ENCODE measurements at regions not wholly inside any gene's neighbourhood (a gene's known extent, or its start where the extent isn't known, plus 50 kb on each side); places are given as distances from the start of the nearest gene placed in this dataset.

DNA sequence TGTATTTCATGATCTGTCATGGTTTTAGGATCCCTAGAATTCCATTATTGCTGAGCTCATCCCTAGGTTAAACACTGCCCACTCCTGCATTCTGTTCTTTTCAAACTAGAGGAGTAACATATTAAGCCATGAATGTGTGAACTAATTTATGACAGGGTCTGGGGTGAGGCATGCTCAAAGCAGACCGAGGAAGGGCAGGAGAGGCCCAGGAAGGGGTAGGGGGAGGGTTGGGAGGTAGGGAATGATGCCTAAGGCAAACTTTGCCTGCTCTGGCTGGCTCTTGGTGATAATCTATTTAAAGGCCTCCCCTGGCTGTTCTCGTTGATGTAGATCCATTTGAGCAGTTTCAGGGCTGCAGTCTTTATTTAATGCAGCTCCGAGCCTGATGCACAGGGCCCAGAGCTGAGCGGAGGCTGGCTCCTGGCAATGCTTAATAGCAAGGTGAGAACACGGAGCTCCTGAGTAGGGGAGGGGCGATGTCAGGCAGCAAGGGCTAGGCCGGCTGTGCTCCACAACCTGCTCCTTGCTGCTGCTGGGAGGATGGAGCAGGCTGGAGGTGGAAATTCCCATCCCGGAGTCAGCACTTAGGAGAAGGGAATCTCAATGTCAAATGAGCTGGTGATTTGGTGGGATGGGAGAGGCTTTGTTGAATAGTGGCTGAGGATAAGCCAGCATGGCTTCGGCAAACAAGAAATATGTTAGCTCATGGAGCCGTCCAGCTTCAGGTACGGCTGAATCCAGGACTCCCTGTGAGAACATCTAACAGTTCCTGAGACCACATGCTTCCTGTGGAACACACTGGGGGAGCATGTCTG is 73.2 kb upstream of the UNC5A start:
- H3K4me3 ChIP-seq (ENCODE audit: low read length) = no peak overlapping the region
- TF ChIP-seq, protein P1, sequence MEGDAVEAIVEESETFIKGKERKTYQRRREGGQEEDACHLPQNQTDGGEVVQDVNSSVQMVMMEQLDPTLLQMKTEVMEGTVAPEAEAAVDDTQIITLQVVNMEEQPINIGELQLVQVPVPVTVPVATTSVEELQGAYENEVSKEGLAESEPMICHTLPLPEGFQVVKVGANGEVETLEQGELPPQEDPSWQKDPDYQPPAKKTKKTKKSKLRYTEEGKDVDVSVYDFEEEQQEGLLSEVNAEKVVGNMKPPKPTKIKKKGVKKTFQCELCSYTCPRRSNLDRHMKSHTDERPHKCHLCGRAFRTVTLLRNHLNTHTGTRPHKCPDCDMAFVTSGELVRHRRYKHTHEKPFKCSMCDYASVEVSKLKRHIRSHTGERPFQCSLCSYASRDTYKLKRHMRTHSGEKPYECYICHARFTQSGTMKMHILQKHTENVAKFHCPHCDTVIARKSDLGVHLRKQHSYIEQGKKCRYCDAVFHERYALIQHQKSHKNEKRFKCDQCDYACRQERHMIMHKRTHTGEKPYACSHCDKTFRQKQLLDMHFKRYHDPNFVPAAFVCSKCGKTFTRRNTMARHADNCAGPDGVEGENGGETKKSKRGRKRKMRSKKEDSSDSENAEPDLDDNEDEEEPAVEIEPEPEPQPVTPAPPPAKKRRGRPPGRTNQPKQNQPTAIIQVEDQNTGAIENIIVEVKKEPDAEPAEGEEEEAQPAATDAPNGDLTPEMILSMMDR (IDR thresholded peaks at IDR 0.05; ENCODE audit: insufficient read depth, low read depth, low read length, missing control alignments) = no peak
- no peak for DNase-seq (ENCODE audit: low read depth)

GRCh38 chr5:176737746-176738636 is 72.4 kb upstream of the UNC5A start:
- no peak for DNase-seq (ENCODE audit: low read depth)
- no peak overlapping the region for H3K4me3 ChIP-seq (ENCODE audit: low read length)
- TF ChIP-seq, protein P1 (IDR thresholded peaks at IDR 0.05; ENCODE audit: insufficient read depth, low read depth, low read length, missing control alignments) = no peak

GRCh38 chr5:176738637-176739250 is 71.6 kb upstream of the UNC5A start:
- TF ChIP-seq, protein P1 (IDR thresholded peaks at IDR 0.05; ENCODE audit: insufficient read depth, low read depth, low read length, missing control alignments) = no peak
- H3K4me3 ChIP-seq (ENCODE audit: low read length) = no peak overlapping the region
- DNase-seq (ENCODE audit: low read depth) = no peak

DNA sequence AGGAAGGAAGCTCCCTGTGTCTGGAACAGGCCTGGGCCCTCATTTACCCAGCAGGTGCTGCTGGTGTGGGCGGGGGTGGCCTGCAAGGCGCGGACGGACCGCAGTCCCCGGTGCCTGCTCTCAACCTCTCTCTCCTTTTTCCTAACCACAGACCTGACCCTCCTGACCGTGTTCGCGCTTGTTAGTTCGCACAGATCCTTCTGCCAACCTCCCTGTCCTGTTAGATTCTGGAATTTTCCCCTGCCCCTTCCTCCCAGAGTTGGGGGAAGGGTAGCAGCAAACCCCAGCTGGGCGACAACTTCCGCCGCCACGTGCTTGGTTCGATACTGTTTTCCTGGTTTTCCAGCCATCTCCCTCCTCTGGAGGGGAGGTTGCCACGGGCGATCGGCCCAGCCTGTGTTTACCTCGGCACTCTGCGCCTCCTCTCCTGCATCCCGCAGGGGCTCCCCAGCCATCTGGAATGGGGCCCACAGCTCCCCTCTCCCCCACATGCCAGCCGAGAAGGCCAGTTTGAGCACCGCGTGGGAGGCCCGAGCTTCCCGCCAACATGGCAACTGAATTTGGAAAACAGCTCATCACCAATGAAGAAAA is 70.8 kb upstream of the UNC5A start:
- TF ChIP-seq, protein P1 (IDR thresholded peaks at IDR 0.05; ENCODE audit: insufficient read depth, low read depth, low read length, missing control alignments) = no peak
- H3K4me3 ChIP-seq (ENCODE audit: low read length) = no peak overlapping the region
- DNase-seq (ENCODE audit: low read depth) = no peak

DNA sequence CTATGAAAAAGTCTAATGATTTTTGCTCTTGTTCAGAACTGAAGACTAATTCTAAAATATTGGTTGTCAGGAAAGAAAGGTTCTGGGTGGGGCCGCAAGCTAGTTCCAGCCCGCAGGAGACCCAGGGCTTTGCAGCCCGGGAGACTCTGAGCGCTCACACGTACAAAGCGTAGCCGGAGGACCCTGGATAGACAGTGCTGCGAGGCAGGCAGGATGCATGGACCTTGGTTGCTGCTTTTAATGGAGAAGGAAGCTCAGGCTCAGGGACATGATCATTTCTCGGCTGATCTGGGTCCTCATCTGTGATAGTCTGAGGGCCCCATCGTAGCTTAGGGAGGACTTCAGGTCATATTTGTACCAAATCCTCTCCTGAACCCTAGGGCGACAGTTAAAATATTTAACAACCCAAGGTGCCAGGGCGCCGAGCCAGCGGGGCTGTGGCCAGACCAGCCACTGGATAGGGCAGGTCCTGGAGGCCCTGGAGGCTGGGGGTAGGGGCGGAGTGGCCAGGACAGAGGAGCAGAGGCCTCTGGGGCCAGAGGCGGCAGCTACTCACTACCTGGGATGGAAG is 70.1 kb upstream of the UNC5A start:
- TF ChIP-seq, protein P1 (IDR thresholded peaks at IDR 0.05; ENCODE audit: insufficient read depth, low read depth, low read length, missing control alignments) = no peak
- DNase-seq (ENCODE audit: low read depth) = no peak
- no peak overlapping the region for H3K4me3 ChIP-seq (ENCODE audit: low read length)

Data from epithelial cell of esophagus (primary cell).